ENCODE measurements at regions not wholly inside any gene's neighbourhood (a gene's known extent, or its start where the extent isn't known, plus 50 kb on each side); places are given as distances from the start of the nearest gene placed in this dataset.
"Not testable (repeated sequence)": the region's sequence is repeated elsewhere in the genome, so short reads cannot be mapped to it uniquely, and the experiment has no call there.

DNA sequence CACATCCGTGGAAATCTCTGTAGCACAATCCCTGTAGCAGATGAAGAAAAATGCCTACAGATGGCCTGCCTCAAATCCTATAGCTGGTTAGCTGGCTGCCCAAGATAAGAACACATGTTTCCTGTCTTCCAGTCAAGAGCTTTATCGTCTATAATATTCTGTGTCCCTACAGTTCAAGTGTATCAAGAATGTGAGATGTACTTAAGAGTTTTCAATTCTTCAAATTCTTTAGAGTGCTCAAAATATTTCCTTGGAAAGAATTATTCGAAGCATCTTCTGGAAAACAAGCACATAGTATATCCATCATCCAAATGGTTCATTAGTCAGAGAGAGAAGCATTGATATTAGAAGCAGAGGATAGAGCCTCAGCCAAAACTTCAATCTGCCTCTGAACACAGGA, 239.8 kb downstream of the COG6 start:
- no peak for DNase-seq

GRCh38 chr13:39897636-39898035, 242.2 kb downstream of the COG6 start:
- no peak for DNase-seq

DNA sequence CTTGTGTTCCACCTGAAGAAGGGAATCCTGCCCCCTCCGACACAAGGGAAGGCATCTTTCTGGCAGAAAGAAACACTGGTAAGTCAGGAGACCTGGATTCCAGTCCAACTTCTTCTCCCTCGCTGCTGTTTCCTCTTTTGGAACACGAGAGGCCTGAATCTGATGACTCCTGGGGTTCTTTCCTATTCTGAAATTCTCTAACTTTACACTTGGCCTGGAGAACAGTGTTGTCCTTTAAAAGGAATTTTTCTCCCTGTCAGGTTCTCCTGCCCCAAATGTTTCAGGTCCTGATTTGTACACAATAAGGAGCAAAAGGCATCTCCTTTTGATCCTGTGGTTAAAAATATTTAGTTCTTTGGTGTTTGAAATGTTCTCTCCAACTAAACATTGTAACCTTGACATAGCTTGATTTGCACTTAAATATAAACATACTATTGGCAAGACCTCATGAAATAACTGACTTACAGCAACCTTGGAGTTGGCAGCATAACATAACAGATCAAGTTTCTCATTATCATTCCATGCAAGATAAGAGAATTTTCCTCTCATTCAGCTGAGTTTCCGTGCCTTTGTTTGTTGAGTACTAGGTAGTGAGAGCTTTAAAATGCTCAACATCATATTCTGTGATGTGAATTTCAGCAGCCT, 244.8 kb downstream of the COG6 start:
- DNase-seq = no peak

DNA sequence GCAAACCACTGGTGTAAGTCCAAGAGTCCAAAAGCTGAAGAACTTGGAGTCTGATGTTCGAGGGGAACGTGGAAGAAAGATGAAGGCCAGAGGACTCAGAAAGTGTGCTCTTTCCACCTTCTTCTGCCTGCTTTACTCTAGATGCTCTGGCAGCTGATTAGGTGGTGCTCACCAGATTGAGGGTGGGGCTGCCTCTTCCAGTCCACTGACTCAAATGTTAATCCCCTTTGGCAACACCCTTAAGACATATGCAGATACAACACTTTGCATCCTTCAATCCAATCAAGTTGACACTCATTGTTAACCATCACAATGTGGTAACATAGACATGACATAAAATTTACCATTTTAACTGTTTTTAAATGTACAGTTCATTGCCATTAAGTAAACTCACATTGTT, 249.5 kb downstream of the COG6 start:
- no peak for DNase-seq

DNA sequence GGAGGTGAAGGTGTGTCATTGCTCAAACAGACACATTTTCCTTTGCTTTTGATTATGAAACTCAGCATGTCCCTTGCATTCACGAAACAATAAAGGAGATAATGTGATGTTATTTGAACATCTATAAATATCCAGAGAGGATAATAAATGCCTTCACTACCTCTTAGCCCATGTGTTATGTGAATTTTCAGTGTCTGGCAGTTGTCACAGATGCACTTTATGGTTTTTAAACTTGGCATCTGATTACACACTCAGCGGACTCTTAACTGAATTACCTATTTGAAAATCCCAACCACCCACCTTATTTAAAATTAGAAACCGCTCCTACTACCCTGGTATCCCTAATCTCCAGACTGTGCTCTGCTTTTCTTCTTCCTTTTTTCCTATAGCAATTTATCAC, 254.2 kb downstream of the COG6 start:
- no peak for DNase-seq

DNA sequence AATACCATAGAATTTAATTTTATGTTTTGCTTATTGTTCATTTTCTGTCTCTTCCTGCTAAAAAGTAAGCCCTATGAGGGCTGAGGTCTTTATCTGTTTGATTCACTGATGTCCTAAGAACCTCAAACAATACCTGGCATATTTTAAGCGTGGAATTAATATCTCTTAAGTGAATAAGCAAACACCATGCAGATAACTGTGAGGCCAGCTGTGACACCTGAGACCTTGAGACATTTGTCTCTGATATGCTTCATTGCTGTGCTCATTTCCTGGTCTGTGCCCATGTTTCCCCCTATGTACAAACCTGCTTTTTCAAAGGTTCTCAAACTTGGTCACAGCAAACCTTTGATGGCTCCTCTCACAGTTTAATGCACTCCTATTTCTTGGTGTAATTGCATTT, 254.6 kb downstream of the COG6 start:
- DNase-seq = no peak

- no peak for DNase-seq
Measured at GRCh38 chr13:39910833-39911232, 255.4 kb downstream of the COG6 start.

DNA sequence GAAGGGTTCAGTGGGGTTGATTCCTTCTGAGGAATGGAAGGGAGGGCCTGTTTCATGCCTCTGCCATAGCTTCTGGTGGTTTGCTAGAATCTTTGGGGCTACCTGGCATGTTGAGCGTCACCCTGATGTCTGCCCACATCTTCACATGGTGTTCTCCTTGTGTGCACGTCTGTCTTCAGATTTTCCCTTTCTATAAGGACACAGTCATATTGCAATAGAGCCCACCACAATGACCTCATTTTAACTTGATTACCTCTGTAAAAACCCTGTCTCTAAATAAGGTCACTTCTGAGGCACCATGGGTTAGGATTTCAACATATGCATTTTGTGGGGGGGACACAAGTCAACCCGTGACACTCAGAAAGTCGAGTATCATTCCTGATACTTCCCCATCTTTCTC, 257.9 kb downstream of the COG6 start:
- no peak for DNase-seq

GRCh38 chr13:39913928-39914327, 258.5 kb downstream of the COG6 start:
- DNase-seq = no peak

GRCh38 chr13:39915418-39915817, 260.0 kb downstream of the COG6 start:
- DNase-seq = no peak

DNA sequence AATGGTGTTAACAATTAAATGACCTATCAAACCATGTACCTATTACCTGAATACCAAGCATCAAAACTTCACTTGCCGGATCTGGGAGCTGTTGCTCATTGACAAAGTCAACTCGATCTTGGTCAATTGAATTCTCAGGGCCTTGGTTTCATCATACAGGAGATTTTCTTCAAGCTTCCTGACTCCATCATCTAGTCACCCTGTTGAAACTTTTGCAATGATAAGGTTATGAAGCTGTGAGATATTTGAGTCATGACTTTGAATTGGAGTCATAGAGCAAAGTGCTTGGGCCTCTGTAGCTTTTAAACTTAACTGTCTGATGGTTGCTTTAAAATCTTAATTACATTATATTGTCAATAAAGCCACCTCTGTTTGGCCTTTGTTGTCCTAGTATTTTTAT, 260.9 kb downstream of the COG6 start:
- DNase-seq = no peak

DNA sequence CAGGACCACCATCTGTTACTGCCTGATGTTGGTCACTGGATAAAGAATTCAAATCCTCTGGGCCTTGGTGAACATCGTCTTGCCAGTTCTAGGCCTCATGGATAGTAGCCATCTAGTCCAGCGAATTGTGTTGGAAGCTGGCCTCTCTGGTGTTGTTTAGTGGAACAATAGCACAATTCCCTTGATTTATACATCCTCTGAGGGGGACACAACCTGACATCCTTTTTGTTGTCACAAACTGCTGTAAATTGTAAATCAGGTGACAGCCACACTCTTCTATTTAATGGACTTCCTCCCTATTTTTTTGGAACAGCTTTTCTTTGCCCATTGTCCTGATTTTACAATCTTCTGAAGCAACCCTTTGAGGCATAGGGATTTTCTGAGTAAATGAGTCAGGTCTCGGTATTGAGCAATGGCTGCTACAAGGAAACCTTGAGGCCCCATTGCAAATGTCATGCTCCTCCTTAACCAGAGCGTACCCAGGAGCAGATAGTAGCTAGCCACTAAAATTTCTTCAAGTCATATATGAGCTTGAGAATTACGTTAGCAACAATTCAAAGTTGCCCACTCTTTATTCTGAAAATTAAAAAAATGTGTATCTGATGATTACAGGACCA, 263.3 kb downstream of the COG6 start:
- no peak for DNase-seq

- DNase-seq = no peak
Measured at GRCh38 chr13:39920613-39921012, 265.2 kb downstream of the COG6 start.

DNA sequence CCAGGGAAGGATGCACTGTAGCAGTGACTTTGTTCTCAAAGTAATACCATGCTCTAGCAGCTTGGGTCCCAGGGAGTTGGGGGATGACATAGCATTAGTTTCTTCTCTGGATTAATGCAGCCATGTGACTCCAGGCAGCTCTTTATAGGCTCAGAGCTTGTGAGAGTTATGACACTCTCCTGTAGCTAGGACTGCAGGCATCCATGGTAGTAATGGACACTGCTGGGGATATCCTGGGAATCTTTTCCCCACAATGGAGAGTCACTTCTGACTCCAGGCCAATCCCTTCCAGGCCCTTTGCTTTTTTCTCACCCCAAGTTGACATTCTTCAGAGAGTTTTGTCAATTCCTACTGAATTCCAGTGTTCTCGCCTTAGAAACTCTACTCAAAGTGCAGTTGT, 270.9 kb downstream of the COG6 start:
- no peak for DNase-seq

DNA sequence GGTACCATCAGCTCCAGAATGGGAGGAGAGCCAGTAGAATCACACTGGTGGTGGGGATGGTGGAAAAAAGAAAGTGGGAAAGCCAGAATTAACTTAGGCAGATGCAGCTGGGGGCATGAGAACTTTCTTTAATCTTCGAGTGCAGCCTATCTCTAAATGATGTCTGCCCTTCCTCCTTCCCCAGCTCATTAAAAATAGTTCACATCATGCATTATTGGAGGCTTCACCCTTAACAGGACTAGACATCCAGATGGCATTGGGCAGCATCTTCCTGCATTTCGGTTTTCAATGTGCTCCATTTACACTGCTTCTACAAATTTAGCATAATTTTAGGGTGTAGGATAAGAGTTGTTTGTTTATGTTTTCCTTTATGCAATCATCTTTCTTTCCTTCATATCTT, 272.8 kb downstream of the COG6 start:
- no peak for DNase-seq

DNA sequence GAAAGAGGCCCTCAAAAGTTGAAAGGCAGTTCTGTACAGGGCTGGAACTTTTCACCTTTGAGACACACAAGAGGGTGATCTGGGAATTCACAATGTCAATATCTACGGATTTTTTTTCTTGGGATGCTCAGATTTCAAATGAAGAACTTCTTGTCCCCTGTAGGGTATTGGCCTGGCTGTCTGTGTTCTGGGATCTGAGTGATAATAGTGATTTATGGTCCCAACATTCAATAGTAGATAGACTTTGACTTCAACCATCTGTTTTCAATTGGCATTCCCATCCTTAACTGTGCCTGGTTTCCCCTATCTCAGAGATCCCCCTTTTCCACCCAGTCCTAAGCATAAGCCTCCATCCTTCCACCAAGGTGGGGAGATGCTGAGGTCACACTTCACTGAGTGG, 274.1 kb downstream of the COG6 start:
- no peak for DNase-seq

- no peak for DNase-seq
Measured at GRCh38 chr13:39930060-39930459, 274.6 kb downstream of the COG6 start.

GRCh38 chr13:39930544-39931444, 275.3 kb downstream of the COG6 start:
- no peak for DNase-seq

DNA sequence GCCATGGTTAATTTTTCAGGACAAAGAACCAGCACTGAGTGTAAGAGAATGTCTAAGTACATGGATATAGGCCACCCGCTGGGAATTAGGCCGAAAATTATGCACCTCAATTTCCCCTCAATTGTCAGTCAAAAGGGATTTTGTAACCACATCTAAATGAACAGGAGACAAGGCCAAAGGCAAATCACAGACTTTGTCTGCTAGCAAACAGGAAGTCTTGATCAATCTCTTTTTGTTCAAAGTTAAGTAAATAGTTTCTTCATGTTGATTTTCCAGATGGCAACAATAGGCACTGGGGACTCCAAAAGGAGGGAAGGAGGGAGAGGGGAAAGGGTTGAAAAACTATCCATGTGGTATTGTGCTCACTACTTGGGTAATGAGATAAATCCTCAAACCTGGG, 276.0 kb downstream of the COG6 start:
- DNase-seq = no peak

- not testable (repeated sequence) for DNase-seq
Measured at GRCh38 chr13:39932514-39932913, 277.1 kb downstream of the COG6 start.

GRCh38 chr13:39935155-39935554, 279.7 kb downstream of the COG6 start:
- DNase-seq = no peak

DNA sequence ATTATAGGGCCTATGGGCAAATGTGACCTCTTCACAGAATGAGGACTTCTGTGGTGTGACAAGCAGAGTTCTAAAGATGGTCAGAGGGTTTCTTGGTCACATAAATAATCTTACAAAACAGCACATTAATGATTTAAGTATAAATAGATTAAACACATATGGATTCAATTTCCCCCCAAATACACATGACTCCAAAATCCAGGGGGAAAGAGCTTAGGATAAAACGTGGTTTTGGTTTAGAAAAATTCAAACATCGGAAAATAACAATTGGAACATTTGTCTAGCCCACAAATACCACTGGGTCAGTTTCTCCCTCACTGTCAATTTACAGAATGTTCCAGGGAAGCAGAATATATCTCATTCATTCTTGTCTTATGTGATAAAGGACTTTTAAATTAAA, 283.1 kb downstream of the COG6 start:
- no peak for DNase-seq

GRCh38 chr13:39941236-39941635, 285.8 kb downstream of the COG6 start:
- DNase-seq = no peak

DNA sequence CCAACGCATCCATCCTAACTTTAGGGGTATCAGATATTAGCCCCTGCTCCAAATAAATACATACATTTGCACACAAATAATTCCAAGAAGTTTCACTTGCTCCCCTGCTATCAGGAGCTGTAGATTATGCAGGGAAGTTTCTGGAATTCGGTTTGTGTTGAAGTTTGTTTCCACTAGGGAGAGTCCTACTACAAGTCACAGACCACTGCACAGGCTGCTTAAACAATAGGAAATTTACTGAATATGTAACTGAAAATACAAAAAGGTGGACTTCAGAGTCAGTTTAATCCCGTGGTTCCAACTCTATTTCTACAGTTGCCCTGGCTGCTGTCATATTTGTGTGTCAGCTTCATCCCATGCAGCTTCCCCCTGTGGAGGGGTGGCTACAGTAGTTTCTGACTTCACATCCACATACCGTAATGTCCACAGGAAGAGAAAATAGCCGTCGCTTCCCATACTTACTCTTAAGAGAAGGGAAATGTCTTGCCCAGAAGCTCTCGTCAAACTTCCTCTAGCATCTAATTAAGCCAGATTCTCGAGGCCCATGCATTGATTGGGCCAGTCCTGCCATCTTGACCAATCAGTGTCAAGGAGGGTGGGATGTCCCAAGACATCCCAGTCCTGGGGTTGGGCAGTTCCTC, 286.6 kb downstream of the COG6 start:
- DNase-seq = no peak
